OCI-M2 (cell line): ENCODE measurements at regions not wholly inside any gene's neighbourhood (a gene's known extent, or its start where the extent isn't known, plus 50 kb on each side); places are given as distances from the start of the nearest gene placed in this dataset.
"Not testable (repeated sequence)": the region's sequence is repeated elsewhere in the genome, so short reads cannot be mapped to it uniquely, and the experiment has no call there.

ENCODE experiments used
- DNase-seq: peaks from one replicate; lab custom pipeline; 2025; ENCODE audit not compliant: unreplicated experiment; lab: John Stamatoyannopoulos, UW

DNA sequence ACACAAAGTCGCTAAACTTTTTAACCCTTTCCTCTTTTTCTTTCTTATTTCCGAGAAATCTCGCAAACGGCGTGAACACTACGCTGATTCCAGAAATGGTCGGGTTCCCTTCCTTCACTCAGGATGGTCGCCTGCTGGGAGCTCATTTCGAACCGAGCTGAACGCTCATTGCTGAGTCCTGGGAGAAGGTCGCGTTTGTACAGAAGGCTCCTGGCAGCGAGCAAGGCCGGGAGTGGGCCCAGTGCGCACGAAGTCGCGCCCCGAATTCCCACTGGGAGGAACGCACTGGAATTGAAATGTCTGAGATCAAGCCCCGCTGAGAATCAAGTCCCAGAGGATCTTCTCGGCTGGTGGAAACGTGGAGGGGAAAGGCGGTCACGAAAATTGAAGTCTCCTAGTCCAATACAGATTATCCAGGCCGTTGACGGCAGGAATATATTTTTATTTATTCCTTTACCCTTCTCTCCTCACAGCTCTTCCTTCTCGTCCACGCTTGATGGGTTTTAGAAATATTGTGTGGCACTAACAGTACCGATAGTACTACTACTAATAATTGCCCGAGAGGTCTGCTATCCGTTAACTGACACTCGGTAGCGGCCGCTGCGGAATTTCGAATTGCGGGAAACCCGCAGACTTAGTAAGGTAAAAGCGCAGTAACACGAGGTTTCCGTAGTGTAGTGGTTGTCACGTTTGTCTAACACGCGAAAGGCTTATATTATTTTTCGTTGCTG lies 207.2 kb upstream of the ZNF184 start:
- no peak for DNase-seq

- DNase-seq = no peak
Observed at GRCh38 chr6:27679308-27679963, 206.5 kb upstream of the ZNF184 start.

GRCh38 chr6:27678469-27678868 lies 205.6 kb upstream of the ZNF184 start:
- DNase-seq = no peak

- no peak for DNase-seq
Observed at GRCh38 chr6:27674882-27675281, 202.0 kb upstream of the ZNF184 start.

GRCh38 chr6:27672113-27672799 lies 199.4 kb upstream of the ZNF184 start:
- DNase-seq = peak; percentile 77

- no peak for DNase-seq
Observed at GRCh38 chr6:27669624-27670301, 196.9 kb upstream of the ZNF184 start.

- no peak for DNase-seq
Observed at GRCh38 chr6:27669295-27669623, 196.4 kb upstream of the ZNF184 start.

DNA sequence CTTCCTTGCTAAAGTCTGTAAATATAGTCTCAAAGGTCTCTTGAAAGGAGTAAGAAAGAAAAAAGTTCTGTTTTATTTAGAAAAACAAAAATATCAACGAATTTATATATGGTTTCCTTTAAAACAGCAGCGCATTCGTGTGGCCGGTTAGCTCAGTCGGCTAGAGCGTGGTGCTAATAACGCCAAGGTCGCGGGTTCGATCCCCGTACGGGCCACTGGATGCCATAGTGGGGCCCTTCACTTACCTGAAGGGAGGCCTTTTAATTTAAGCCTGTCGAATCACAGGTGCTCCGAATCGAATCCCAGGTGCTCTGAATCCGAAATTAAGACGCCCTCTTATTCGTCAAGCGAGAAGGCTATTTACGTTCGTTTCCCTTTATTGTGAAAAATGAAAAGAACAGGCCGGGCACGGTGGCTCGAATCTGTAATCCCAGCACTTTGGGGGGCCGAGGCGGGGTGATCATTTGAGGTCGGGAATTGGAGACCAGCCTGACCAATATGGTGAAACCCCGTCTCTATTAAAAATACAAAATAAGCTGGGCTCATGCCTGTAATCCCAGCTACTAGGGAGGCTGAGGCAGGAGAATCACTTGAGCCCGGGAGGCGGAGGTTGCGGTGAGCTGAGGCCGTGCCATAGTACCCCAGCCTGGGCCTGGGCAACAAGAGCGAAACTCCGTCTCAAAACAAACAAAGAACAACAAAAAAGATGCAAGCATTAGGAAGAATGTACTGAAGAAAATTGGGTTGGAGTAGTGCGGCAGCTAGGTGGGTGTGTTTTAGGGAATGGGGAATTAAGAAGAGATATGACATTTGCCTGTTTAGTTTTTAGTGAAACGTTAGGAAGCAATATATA lies 195.8 kb upstream of the ZNF184 start:
- peak; percentile 70 for DNase-seq

- DNase-seq = peak; percentile 31
Observed at GRCh38 chr6:27667657-27668441, 194.9 kb upstream of the ZNF184 start.

- DNase-seq = no peak
Observed at GRCh38 chr6:27667016-27667656, 194.2 kb upstream of the ZNF184 start.

GRCh38 chr6:27662769-27663168 lies 189.9 kb upstream of the ZNF184 start:
- no peak for DNase-seq

GRCh38 chr6:27662212-27662611 lies 189.3 kb upstream of the ZNF184 start:
- DNase-seq = not testable (repeated sequence)

DNA sequence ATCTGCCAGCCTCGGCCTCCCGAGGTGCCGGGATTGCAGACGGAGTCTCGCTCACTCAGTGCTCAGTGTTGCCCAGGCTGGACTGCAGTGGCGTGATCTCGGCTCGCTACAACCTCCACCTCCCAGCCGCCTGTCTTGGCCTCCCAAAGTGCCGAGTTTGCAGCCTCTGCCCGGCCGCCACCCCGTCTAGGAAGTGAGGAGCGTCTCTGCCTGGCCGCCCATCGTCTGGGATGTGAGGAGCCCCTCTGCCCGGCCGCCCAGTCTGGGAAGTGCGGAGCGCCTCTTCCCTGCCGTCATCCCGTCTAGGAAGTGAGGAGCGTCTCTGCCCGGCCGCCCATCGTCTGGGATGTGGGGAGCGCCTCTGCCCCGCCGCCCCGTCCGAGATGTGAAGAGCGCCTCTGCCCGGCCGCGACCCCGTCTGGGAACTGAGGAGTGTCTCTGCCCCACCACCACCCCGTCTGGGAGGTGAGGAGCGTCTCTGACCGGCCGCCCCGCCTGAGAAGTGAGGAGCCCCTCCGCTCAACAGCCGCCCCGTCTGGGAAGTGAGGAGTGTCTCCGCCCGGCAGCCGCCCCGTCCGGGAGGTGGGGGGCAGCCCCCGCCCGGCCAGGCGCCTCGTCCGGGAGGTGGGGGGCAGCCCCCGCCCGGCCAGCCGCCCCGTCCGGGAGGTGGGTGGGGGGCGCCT lies 180.4 kb upstream of the ZNF184 start:
- not testable (repeated sequence) for DNase-seq

GRCh38 chr6:27651371-27651732 lies 178.4 kb upstream of the ZNF184 start:
- no peak for DNase-seq

- DNase-seq = no peak
Observed at GRCh38 chr6:27650620-27651370, 177.9 kb upstream of the ZNF184 start.

GRCh38 chr6:27644528-27644927 lies 171.6 kb upstream of the ZNF184 start:
- no peak for DNase-seq

DNA sequence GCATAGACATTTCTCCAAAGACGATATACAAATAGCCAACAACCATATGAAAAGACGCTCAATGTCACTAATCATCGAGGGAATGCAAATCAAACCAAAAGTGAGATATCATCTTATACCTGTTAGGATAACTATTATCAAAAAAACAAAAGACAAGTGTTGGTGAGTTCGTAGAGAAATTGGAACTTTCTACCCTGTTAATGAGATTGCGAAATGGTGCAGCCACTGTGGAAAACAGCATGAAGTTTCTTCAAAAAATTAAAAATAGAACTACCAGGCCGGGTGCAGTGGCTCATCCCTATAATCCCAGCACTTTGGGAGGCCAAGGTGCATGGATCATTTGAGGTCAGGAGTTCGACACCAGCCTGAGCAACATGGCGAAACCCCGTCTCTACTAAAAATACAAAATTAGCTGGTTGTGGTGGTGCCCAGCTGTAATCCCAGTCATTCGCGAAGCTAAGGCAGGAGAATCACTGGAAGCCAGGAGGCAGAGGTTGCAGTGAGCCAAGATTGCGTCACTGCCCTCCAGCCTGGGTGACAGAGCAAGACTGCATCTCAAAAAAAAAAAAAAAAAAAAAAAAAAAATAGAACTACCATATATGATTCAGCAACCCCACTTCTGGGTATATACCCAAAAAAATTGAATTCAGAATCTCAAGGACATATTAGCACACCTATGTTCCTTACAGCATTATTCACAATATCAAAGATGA lies 170.0 kb upstream of the ZNF184 start:
- no peak for DNase-seq

GRCh38 chr6:27635886-27636285 lies 163.0 kb upstream of the ZNF184 start:
- DNase-seq = not testable (repeated sequence)
